GM21367 (cell line): ENCODE measurements at regions not wholly inside any gene's neighbourhood (a gene's known extent, or its start where the extent isn't known, plus 50 kb on each side); places are given as distances from the start of the nearest gene placed in this dataset.

ENCODE experiments used
- ATAC-seq: cut with Tn5 transposase; IDR thresholded peaks from one replicate; pipeline ENCODE4 v1.9.1; 2021; ENCODE audit not compliant: unreplicated experiment

- ATAC-seq: no peak
Measured at GRCh38 chr6:2505624-2506023, 245.1 kb downstream of the MYLK4 start.

- ATAC-seq: no peak
Measured at GRCh38 chr6:2504495-2505064, 246.1 kb downstream of the MYLK4 start.

- ATAC-seq: no peak
Measured at GRCh38 chr6:2503816-2504494, 246.8 kb downstream of the MYLK4 start.

GRCh38 chr6:2502998-2503674, 247.6 kb downstream of the MYLK4 start:
- no peak for ATAC-seq

DNA sequence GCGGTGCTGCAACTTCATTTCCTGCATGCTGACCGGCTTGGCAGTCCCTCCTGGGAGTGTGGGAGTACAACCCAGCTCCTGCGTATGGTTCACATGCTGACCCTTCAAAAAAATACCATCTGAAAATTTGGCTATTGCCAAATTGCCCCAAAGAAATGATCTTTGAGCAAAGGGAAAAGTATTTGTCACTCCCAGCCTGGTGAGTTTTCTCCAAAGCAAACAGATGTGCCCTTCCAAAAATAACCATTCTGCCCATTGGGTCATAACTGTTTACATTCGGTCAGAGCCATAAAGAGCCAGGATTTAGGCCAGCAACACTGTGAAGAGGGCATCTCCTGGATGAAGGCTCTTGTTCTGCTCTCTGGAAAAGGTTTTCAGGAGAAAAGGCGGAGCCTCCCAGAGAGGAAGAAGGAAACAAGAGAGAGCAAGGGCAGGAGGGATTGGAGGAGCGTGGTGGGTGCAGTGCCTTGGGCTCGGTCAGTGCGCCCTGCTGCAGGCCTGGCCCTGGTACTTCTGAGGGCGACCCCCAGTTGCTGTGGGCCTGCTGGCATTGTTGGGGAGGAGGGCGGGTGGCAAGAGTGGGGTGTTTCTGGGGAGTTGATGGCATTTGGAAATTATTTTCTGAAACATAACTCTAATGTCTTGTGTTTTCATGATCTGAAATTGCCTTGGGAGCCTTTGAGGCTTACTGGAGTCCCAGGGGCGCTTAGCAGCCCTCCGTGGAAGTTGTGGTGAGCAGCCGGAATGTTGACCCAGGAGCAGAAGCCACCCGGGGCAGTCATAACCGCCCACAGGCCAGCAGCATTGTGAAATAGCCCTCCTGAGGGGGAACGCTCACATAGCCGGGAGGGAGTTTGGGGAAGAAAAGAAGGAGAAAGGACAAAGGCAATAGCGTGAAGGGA, 248.4 kb downstream of the MYLK4 start:
- ATAC-seq: no peak

DNA sequence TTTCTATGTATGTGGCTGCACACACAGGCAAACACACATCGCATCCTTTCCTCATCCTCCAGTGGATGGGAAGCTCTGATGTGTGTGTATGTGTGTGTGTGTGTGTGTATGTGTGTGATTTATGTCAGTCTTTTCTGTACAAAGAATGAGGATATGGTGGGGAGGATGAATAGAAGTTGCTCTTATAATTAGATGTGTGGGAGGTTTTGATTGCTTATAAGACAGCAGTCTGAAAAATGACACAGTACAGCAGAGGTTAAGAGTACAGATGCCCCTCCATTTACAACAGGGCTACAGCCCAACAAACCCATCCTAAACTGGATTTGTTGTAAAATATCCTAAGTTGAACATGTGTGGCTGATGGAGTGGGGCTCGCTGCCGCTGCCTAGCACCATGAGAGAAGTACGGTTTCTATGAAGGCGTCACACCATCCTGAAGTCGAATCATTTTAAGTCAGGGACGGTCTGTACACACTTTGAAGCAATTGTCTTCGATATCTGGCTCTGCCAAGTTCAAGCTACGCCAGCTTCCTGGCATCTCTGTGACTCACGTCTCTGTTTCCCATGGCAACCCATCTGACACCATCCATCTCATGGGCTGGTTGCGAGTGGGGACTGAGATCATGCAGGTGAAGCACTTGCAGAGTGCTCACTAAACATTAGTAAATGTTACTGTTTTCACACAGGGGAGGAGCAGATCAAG, 252.6 kb downstream of the MYLK4 start:
- ATAC-seq: no peak

DNA sequence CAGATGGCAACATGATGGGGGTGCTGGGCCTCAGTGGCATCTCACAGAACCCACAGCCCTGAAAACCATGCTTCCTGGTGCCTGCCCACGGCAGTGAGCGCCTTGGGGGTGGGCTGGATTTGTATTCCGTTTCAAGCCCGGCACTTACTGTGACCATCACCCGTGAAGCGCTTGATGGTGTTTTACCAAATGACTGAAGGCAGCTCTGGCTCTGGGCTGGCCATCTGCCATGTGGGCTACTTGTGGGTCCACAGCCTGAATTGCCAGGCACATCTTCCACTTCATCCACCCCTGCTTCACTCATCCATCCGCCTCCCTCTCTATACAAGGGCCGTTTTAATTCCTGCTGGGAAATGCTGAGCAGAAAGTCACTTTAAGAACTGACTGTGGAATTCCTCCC, 250.9 kb upstream of the GMDS start:
- ATAC-seq: no peak

DNA sequence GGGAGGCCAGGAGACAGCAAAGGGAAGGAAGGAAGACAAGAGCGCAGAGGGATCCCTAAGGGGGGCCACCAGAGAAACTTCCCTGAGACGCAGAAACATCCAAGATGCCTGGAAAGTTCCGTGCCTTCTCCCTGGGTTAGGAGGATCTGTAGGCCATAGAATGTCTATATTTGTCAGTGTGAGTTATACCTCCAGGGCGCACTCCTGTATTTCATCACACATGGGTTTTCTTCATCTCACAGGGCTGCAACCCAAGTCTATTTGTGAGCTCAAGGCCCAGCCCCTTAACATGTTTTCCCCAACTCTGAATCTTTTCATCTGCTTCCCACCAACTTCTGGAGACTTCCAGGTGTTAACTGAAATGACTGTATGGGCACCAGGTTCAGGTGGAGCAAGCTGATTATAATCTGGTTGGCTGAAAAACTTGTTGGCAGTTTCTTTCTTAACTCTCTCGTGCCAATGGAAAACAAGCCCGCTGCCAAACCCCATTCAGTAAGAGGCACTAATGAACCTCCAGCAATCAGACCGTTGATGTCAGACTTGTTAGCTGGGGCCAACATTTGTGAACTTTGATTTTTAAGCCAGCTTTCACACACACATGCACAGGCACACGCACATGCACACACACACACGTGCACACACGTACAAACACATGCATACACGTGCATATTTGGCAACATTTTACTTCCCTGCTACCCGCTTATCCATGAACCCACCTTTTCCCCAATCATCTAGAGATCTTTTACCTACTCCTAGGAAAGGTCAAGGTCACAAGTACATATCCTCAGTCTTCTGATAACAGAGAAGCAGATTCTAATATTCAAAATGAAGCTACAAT, 247.5 kb upstream of the GMDS start:
- no peak for ATAC-seq

DNA sequence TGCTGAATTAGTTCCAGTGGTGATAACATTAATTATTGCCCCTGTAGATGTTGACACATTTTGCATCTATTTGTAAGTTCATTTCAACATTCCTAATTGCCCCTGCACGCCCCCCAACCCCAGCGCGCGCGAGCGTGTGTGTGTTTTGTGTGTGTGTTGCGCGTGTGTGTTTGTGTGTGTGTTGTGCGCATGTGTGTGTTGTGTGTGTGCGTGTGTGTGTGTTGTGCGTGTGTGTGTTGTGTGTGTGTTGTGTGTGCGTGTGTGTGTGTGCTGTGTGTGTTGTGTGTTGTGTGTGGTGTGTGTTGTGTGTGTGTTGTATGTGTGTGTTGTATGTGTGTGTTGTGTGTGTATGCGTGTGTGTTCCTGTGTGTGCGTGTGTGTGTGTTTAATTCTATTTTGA, 245.7 kb upstream of the GMDS start:
- no peak for ATAC-seq

GRCh38 chr6:2488578-2488977, 243.2 kb upstream of the GMDS start:
- ATAC-seq: no peak

DNA sequence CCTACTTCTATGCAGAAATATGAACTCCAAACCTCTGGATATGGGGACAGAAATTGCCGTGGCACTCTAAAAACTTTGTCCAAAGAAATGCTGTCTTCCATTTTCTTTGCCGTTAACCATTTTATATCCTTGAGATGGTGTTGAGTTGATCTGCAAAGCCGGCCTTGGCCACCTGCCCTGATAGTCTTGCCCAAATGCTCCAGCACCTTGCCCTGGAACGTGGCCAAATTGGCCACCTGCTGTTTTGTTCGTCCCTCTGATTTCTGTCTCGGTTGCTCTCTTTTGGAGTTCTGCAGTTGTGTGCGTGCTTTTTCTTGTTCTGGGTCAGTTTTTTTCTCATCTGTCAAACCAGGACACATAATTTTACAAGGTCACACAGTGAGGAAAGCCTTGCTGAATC, 239.7 kb upstream of the GMDS start:
- ATAC-seq: no peak

DNA sequence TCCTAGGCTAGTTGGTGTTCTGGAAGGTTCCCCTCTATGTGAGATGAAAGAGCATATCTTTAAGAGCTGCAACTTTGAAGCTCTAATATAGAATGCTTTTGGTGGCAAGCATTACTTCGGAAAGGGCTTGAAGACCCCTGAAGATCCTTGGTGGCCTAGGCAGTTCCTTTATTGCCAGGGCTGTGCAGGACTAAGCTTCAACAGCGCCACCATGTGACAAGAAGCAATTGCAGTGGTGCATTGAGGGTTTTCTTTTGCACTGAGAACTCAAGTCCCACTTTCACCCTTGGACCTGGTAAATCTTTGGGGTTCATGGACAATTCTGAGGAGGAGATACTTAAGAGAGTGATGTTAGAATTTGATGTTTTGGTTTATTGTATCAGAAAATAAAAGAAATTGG, 237.4 kb upstream of the GMDS start:
- ATAC-seq: no peak

DNA sequence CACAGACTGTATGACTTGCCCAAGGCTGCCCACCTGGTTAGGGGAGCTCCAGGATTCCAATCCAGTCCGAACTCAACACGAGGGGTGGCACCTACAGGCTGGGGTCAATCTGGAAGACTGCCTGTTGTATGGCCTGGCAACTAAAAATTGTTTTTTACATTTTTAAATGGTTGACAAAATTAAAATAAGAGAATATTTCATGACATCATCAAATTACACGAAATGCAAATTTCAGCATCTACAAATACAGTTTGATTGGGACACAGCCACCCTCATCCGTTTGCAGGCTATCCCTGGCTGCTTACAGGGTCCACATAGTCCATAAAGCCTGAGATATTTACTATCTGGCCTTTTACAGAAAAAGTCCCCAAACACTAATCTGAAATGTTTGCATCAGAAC, 235.9 kb upstream of the GMDS start:
- no peak for ATAC-seq

- no peak for ATAC-seq
Measured at GRCh38 chr6:2480267-2480966, 235.0 kb upstream of the GMDS start.

DNA sequence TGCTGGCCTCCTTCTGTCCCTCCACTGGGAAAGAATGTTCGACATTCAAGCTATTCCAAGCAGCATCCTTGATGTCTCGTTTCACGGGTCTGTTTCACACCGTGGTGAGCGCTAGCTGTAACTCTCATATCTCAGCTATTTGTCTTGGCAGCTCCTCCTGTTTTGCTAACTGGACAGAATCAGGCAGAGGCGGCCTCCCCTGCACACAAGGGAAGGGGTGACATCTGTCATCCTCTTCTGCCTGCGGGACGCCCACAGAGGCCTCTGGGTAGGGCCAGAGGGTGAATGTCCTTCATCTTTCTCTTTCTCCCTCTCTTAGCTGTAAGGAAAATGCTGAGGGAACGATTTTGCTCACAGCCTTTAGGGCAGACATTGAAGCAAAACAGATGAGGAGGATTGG, 232.8 kb upstream of the GMDS start:
- ATAC-seq: no peak

DNA sequence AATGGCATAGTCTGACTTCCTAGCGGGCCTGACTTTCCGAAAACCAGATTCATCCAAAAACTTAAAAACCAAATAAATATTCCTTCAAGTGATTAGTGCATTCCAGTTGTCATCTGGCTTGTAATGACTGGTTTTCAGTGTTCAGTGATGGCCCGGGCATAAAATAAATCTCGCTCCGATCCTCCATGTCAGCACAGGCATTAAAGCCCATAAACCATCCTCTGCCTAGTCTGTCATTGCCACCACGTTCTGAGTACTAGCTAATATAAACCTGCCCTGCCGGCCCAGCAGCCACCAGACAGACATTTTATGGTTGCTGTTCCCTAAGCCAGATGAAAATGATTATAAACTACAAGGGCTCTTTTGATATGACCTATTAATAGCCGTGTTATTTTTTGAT, 232.3 kb upstream of the GMDS start:
- ATAC-seq: no peak

GRCh38 chr6:2477250-2477649, 231.8 kb upstream of the GMDS start:
- no peak for ATAC-seq

GRCh38 chr6:2476376-2476775, 231.0 kb upstream of the GMDS start:
- no peak for ATAC-seq

DNA sequence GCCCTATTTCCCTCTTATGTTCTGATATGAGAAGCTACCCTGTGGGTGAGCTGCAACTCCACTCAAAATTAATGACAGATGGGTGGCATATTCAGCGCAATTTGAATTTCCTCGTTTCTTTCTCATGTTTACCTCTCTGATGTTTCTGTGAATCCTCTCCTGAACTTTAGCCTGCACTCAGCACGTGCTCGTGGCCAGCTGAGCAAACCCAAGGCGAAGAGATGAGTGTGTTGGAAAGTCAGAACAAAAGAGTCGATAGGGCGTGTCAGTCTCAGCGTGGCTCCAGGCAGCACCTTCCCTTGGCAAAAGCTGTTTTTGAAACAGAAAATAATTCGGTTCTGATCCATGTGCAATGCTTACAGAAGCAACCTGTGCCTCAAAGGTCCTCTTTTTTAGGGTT, 226.1 kb upstream of the GMDS start:
- ATAC-seq: no peak

DNA sequence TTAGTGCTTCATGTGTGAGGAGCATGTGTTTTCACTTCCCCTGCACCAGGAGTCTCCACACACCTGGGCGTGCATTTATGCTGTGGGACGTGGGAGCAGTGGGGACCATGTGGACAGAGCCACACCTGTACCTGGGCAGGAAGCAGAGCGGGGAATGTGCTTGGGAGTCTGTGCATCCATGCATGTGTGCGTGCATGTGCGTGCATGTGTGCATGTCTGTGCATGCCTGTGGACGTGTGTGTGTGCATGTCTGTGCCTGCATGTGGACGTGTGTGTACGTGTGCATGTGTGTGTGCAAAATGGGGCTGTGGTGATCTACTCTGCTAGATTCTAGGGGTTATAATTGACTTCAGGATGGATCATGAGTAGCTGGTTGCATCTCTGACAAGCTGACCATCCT, 224.0 kb upstream of the GMDS start:
- ATAC-seq: no peak
